ENCODE measurements at regions not wholly inside any gene's neighbourhood (a gene's known extent, or its start where the extent isn't known, plus 50 kb on each side); places are given as distances from the start of the nearest gene placed in this dataset.

- Histone ChIP-seq H3K4me1 (no peaks in the 10 kb centered on the region), H3K27ac (no peak overlapping the region), H3K36me3 (no peaks in the 10 kb centered on the region), H3K4me3 (no peak overlapping the region), H3K27me3 (no peaks in the 10 kb centered on the region), H3K9me3 (peaks cover 0 to 6% of the 10 kb centered on the region in 2 donors)
- TF ChIP-seq POLR2A (IDR thresholded peaks at IDR 0.05) = no peak
- no peak for TF ChIP-seq CTCF (IDR thresholded peaks at IDR 0.05)
- no peak for DNase-seq
- intact Hi-C loops (cut with DNase I; ENCODE audit: low total_unique reads) = no loop called here
Measured at GRCh38 chr14:26320886-26321285, 276.9 kb downstream of the NOVA1 start.

DNA sequence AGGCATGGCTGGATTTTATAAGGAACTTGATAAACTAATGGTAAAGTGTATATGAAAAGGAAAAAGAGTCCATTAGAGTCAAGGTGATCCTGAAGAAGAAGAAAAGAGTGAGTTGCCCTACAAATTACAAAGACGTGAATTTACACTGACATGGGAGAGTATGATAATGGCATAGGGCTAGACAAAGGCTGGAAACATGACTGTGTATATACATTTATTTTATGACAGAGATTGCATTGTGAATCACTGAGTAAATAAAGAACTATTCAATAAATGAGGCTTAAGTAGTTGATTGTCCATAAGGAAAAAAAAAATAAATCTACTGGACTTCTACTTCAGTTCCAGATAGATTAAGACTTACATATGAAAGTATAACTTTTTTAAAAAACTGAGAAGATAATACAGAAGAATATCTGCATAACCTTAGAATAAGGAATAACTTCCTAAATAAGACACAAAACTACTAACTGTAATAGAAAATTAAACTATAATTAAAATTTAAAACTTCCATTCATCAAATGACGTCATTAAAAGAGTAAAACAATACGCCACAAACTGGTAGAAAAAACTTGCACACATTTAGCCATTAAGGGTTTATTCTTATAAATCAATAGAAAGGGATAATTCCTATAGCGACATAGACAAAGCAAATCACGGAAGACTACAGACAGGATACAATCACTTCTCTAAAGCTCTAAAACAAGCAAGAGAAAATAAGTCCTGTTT, 278.5 kb downstream of the NOVA1 start:
- no peak for DNase-seq
- intact Hi-C loops (cut with DNase I; ENCODE audit: low total_unique reads) = no loop called here
- Histone ChIP-seq H3K4me1 (no peaks in the 10 kb centered on the region), H3K27me3 (no peaks in the 10 kb centered on the region), H3K4me3 (no peak overlapping the region), H3K27ac (no peak overlapping the region), H3K36me3 (no peaks in the 10 kb centered on the region), H3K9me3 (peaks cover 0 to 6% of the 10 kb centered on the region in 2 donors)
- TF ChIP-seq CTCF (IDR thresholded peaks at IDR 0.05) = no peak
- no peak for TF ChIP-seq POLR2A (IDR thresholded peaks at IDR 0.05)

GRCh38 chr14:26304056-26304455, 293.8 kb downstream of the NOVA1 start:
- H3K27ac ChIP-seq = no peak overlapping the region
- TF ChIP-seq POLR2A (IDR thresholded peaks at IDR 0.05) (no peak), CTCF (IDR thresholded peaks at IDR 0.05) (no peak)
- no peaks in the 10 kb centered on the region for H3K36me3 ChIP-seq
- DNase-seq = no peak
- H3K9me3 ChIP-seq = peaks cover 0 to 5% of the 10 kb centered on the region in 2 donors
- no peak overlapping the region for H3K4me3 ChIP-seq
- H3K4me1 ChIP-seq = no peaks in the 10 kb centered on the region
- no peaks in the 10 kb centered on the region for H3K27me3 ChIP-seq
- intact Hi-C loops (cut with DNase I; ENCODE audit: low total_unique reads) = no loop called here

DNA sequence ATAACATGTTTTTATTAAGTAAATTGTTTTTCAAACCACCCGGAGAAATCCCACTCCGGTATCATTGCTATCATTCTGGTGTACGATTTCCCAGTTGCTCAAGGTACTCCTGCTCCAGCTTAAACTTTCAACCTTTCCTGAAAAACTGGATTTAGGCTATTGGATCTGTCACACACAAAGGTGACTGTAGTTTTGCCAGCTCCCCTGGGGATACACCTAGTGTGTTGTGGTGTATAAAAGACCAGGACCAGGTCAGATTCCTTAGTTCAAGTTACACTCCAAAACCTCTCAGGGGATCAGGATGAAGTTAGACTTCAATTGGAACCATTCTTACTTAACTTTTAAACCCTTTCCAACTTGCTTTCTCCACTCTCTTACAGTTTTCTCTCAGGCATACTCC, 303.9 kb downstream of the NOVA1 start:
- Histone ChIP-seq H3K36me3 (no peaks in the 10 kb centered on the region), H3K9me3 (no peaks in the 10 kb centered on the region), H3K4me1 (no peaks in the 10 kb centered on the region), H3K27me3 (no peaks in the 10 kb centered on the region), H3K4me3 (no peak overlapping the region), H3K27ac (no peak overlapping the region)
- intact Hi-C loops (cut with DNase I; ENCODE audit: low total_unique reads) = no loop called here
- DNase-seq = no peak
- TF ChIP-seq POLR2A (IDR thresholded peaks at IDR 0.05) = no peak
- no peak for TF ChIP-seq CTCF (IDR thresholded peaks at IDR 0.05)

GRCh38 chr14:26289891-26290486, 307.8 kb downstream of the NOVA1 start:
- intact Hi-C loops (cut with DNase I; ENCODE audit: low total_unique reads) = no loop called here
- Histone ChIP-seq H3K9me3 (no peaks in the 10 kb centered on the region), H3K27me3 (no peaks in the 10 kb centered on the region), H3K4me3 (no peak overlapping the region), H3K4me1 (no peaks in the 10 kb centered on the region), H3K27ac (no peak overlapping the region), H3K36me3 (no peaks in the 10 kb centered on the region)
- TF ChIP-seq POLR2A (IDR thresholded peaks at IDR 0.05) (no peak), CTCF (IDR thresholded peaks at IDR 0.05) (no peak)
- no peak for DNase-seq
